GM23338 (cell line): ENCODE measurements at regions not wholly inside any gene's neighbourhood (a gene's known extent, or its start where the extent isn't known, plus 50 kb on each side); places are given as distances from the start of the nearest gene placed in this dataset.

Experiments
- ATAC-seq: fragments of 200-7000 bp; cut with Tn5 transposase; 3 replicates; pipeline ENCODE4 v1.9.1; 2020
- DNase-seq: peaks from one replicate; pipeline ENCODE4 v3.0.0-alpha.2; 2015; ENCODE audit warnings: low spot score
- H2AFZ ChIP-seq: fragments of 200-600 bp; sonication (generic); 2 replicates; pipeline ENCODE4 v1.8.0; 2016; ENCODE audit warnings: antibody characterized with exemption, mild to moderate bottlenecking, moderate library complexity
- H3F3A ChIP-seq: fragments of 200-600 bp; sonication (generic); replicated peaks from 2 replicates; pipeline ENCODE4 v1.8.0; 2017; ENCODE audit warnings: antibody characterized with exemption, mixed run types, low read depth
- H3K27ac ChIP-seq: fragments of 200-600 bp; sonication (generic); 2 replicates; pipeline ENCODE4 v1.6.1; 2016; ENCODE audit warnings: low read depth
- H3K27me3 ChIP-seq: fragments of 200-600 bp; sonication (generic); 2 replicates; pipeline ENCODE4 v1.8.0; 2016; ENCODE audit warnings: mild to moderate bottlenecking, mixed run types, moderate library complexity; ENCODE audit not compliant: insufficient read depth
- H3K36me3 ChIP-seq: fragments of 200-600 bp; sonication (generic); 2 replicates; pipeline ENCODE4 v1.8.0; 2016; ENCODE audit warnings: mild to moderate bottlenecking; ENCODE audit not compliant: insufficient read depth
- H3K4me1 ChIP-seq: fragments of 200-600 bp; sonication (generic); 2 replicates; pipeline ENCODE4 v1.8.0; 2016; ENCODE audit warnings: mild to moderate bottlenecking, moderate library complexity; ENCODE audit not compliant: insufficient read depth
- H3K4me2 ChIP-seq: fragments of 200-600 bp; sonication (generic); 2 replicates; pipeline ENCODE4 v1.7.1; 2017; ENCODE audit warnings: mixed run types
- H3K4me3 ChIP-seq: fragments of 200-600 bp; sonication (generic); 2 replicates; pipeline ENCODE4 v1.6.1; 2016; ENCODE audit warnings: mixed run types
- H3K79me2 ChIP-seq: fragments of 200-600 bp; sonication (generic); replicated peaks from 2 replicates; pipeline ENCODE4 v1.8.0; 2017; ENCODE audit warnings: mild to moderate bottlenecking; ENCODE audit not compliant: insufficient read depth
- H3K9me2 ChIP-seq: fragments of 200-600 bp; sonication (generic); 2 replicates; pipeline ENCODE4 v1.8.0; 2017; ENCODE audit not compliant: insufficient read depth
- H4K20me1 ChIP-seq: fragments of 200-600 bp; sonication (generic); replicated peaks from 2 replicates; pipeline ENCODE4 v1.8.0; 2017; ENCODE audit warnings: mild to moderate bottlenecking; ENCODE audit not compliant: insufficient read depth
- H3K27ac Mint-ChIP-seq: 2 replicates; pipeline ENCODE4 v1.8.0; 2020; ENCODE audit warnings: inconsistent platforms, mild to moderate bottlenecking, moderate library complexity, mixed read lengths
- H3K27me3 Mint-ChIP-seq: 3 replicates; pipeline ENCODE4 v1.8.0; 2022; ENCODE audit warnings: low read depth, mild to moderate bottlenecking, moderate library complexity, mixed read lengths, inconsistent platforms; ENCODE audit not compliant: insufficient read depth, poor library complexity
- H3K36me3 Mint-ChIP-seq: 3 replicates; pipeline ENCODE4 v1.8.0; 2021; ENCODE audit warnings: low read depth, mild to moderate bottlenecking, inconsistent platforms, moderate library complexity, mixed read lengths
- H3K4me1 Mint-ChIP-seq: 3 replicates; pipeline ENCODE4 v1.8.0; 2020; ENCODE audit warnings: mild to moderate bottlenecking, inconsistent platforms, mixed read lengths
- H3K4me3 Mint-ChIP-seq: 3 replicates; pipeline ENCODE4 v1.8.0; 2021; ENCODE audit warnings: moderate library complexity, mild to moderate bottlenecking, inconsistent platforms, mixed read lengths
- H3K9me3 Mint-ChIP-seq: 3 replicates; pipeline ENCODE4 v1.8.0; 2020; ENCODE audit warnings: moderate library complexity, mild to moderate bottlenecking, inconsistent platforms, mixed read lengths
- EZH2 ChIP-seq: fragments of 200-600 bp; sonication (generic); IDR thresholded peaks from one replicate; pipeline ENCODE4 v1.8.0; 2017; ENCODE audit warnings: antibody characterized with exemption, mild to moderate bottlenecking, low read depth; ENCODE audit not compliant: unreplicated experiment
- EZH2phosphoT487 ChIP-seq: fragments of 200-600 bp; sonication (generic); IDR thresholded peaks from one replicate; pipeline ENCODE4 v1.8.1; 2018; ENCODE audit warnings: antibody characterized with exemption; ENCODE audit not compliant: unreplicated experiment
- JUNB ChIP-seq: IDR thresholded peaks from one replicate; pipeline ENCODE4 v1.6.1; 2016; ENCODE audit warnings: antibody characterized with exemption; ENCODE audit not compliant: unreplicated experiment
- POLR2AphosphoS5 ChIP-seq: IDR thresholded peaks from 2 replicates; pipeline ENCODE4 v1.6.1; 2016; ENCODE audit warnings: antibody characterized with exemption, low read depth
- STAT1 ChIP-seq: IDR thresholded peaks from one replicate; pipeline ENCODE4 v1.6.1; 2016; ENCODE audit warnings: antibody characterized with exemption; ENCODE audit not compliant: unreplicated experiment
- ZNF114 ChIP-seq: fragments of 250-450 bp; sonication (Bioruptor Pico); IDR thresholded peaks from 2 replicates; pipeline ENCODE4 v1.5.0; 2020; ENCODE audit warnings: mild to moderate bottlenecking, moderate library complexity
- ZNF331 ChIP-seq: fragments of 250-450 bp; sonication (Bioruptor Pico); IDR thresholded peaks from 2 replicates; pipeline ENCODE4 v1.5.0; 2020; ENCODE audit warnings: low read depth, mild to moderate bottlenecking, moderate library complexity
- TF ChIP-seq, protein P1 (sequence below): IDR thresholded peaks from 2 replicates; pipeline ENCODE4 v1.6.1; 2016; ENCODE audit warnings: antibody characterized with exemption
- TF ChIP-seq, protein P2 (sequence below): IDR thresholded peaks from one replicate; pipeline ENCODE4 v1.6.1; 2018; ENCODE audit warnings: antibody characterized with exemption; ENCODE audit not compliant: unreplicated experiment
- TF ChIP-seq, protein P3 (sequence below): fragments of 250-450 bp; sonication (Bioruptor Pico); IDR thresholded peaks from 2 replicates; pipeline ENCODE4 v1.5.0; 2020; ENCODE audit warnings: mild to moderate bottlenecking, moderate library complexity
- TF ChIP-seq, protein P4 (sequence below), 2 experiments: fragments of 200-600 bp in 1 of 2; sonication (generic) in 1 of 2; conservative IDR thresholded peaks; 2 replicates each; pipeline versions ENCODE4 v1.5.1 to v1.6.1; 2016 to 2017; ENCODE audit warnings: antibody characterized with exemption in 2 of 2, low read depth in 2 of 2, mild to moderate bottlenecking in 2 of 2, moderate library complexity in 1 of 2

GRCh38 chr4:124993838-124994237 lies 281.3 kb upstream of the ANKRD50 start (continued):
- no peak for TF ChIP-seq EZH2
- TF ChIP-seq EZH2phosphoT487: no peak
- TF ChIP-seq JUNB: no peak
- no peak for TF ChIP-seq ZNF331 (CRISPR knock-in tag)
- TF ChIP-seq, protein P1, sequence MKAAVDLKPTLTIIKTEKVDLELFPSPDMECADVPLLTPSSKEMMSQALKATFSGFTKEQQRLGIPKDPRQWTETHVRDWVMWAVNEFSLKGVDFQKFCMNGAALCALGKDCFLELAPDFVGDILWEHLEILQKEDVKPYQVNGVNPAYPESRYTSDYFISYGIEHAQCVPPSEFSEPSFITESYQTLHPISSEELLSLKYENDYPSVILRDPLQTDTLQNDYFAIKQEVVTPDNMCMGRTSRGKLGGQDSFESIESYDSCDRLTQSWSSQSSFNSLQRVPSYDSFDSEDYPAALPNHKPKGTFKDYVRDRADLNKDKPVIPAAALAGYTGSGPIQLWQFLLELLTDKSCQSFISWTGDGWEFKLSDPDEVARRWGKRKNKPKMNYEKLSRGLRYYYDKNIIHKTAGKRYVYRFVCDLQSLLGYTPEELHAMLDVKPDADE: no peak
- no peak for TF ChIP-seq STAT1

DNA sequence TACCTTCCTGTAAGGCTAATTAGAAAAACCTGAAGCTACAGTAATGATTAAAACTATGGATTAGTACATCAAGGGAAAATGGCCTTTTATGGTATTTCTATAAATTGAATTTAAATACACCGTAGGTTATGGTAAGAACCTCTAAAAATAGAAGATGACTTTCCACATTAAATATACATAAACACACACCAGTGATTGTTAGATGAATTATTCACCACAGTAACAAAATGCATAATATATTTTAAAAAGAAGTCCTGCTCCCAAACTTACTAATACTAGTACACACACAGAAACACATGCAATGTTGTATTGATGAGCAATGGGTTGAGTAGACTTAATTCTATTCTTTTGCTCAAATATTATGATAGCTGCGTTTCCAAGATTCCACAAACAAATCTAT lies 277.9 kb upstream of the ANKRD50 start:
- no peak overlapping the region for H2AFZ ChIP-seq
- no peaks in the 10 kb centered on the region for H3K79me2 ChIP-seq
- Mint-ChIP-seq H3K4me3 (no peak overlapping the region), H3K27ac (no peak overlapping the region), H3K9me3 (no peaks in the 10 kb centered on the region), H3K36me3 (no peaks in the 10 kb centered on the region), H3K4me1 (no peaks in the 10 kb centered on the region), H3K27me3 (no peaks in the 10 kb centered on the region)
- H3K27me3 ChIP-seq: no peaks in the 10 kb centered on the region
- DNase-seq: no peak
- H4K20me1 ChIP-seq: no peaks in the 10 kb centered on the region
- H3F3A ChIP-seq: no peaks in the 10 kb centered on the region
- no peak overlapping the region for H3K27ac ChIP-seq
- no peak for TF ChIP-seq ZNF114
- TF ChIP-seq, protein P2, sequence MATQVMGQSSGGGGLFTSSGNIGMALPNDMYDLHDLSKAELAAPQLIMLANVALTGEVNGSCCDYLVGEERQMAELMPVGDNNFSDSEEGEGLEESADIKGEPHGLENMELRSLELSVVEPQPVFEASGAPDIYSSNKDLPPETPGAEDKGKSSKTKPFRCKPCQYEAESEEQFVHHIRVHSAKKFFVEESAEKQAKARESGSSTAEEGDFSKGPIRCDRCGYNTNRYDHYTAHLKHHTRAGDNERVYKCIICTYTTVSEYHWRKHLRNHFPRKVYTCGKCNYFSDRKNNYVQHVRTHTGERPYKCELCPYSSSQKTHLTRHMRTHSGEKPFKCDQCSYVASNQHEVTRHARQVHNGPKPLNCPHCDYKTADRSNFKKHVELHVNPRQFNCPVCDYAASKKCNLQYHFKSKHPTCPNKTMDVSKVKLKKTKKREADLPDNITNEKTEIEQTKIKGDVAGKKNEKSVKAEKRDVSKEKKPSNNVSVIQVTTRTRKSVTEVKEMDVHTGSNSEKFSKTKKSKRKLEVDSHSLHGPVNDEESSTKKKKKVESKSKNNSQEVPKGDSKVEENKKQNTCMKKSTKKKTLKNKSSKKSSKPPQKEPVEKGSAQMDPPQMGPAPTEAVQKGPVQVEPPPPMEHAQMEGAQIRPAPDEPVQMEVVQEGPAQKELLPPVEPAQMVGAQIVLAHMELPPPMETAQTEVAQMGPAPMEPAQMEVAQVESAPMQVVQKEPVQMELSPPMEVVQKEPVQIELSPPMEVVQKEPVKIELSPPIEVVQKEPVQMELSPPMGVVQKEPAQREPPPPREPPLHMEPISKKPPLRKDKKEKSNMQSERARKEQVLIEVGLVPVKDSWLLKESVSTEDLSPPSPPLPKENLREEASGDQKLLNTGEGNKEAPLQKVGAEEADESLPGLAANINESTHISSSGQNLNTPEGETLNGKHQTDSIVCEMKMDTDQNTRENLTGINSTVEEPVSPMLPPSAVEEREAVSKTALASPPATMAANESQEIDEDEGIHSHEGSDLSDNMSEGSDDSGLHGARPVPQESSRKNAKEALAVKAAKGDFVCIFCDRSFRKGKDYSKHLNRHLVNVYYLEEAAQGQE: no peak
- no peak for TF ChIP-seq POLR2AphosphoS5
- TF ChIP-seq JUNB: no peak
- TF ChIP-seq, protein P3, sequence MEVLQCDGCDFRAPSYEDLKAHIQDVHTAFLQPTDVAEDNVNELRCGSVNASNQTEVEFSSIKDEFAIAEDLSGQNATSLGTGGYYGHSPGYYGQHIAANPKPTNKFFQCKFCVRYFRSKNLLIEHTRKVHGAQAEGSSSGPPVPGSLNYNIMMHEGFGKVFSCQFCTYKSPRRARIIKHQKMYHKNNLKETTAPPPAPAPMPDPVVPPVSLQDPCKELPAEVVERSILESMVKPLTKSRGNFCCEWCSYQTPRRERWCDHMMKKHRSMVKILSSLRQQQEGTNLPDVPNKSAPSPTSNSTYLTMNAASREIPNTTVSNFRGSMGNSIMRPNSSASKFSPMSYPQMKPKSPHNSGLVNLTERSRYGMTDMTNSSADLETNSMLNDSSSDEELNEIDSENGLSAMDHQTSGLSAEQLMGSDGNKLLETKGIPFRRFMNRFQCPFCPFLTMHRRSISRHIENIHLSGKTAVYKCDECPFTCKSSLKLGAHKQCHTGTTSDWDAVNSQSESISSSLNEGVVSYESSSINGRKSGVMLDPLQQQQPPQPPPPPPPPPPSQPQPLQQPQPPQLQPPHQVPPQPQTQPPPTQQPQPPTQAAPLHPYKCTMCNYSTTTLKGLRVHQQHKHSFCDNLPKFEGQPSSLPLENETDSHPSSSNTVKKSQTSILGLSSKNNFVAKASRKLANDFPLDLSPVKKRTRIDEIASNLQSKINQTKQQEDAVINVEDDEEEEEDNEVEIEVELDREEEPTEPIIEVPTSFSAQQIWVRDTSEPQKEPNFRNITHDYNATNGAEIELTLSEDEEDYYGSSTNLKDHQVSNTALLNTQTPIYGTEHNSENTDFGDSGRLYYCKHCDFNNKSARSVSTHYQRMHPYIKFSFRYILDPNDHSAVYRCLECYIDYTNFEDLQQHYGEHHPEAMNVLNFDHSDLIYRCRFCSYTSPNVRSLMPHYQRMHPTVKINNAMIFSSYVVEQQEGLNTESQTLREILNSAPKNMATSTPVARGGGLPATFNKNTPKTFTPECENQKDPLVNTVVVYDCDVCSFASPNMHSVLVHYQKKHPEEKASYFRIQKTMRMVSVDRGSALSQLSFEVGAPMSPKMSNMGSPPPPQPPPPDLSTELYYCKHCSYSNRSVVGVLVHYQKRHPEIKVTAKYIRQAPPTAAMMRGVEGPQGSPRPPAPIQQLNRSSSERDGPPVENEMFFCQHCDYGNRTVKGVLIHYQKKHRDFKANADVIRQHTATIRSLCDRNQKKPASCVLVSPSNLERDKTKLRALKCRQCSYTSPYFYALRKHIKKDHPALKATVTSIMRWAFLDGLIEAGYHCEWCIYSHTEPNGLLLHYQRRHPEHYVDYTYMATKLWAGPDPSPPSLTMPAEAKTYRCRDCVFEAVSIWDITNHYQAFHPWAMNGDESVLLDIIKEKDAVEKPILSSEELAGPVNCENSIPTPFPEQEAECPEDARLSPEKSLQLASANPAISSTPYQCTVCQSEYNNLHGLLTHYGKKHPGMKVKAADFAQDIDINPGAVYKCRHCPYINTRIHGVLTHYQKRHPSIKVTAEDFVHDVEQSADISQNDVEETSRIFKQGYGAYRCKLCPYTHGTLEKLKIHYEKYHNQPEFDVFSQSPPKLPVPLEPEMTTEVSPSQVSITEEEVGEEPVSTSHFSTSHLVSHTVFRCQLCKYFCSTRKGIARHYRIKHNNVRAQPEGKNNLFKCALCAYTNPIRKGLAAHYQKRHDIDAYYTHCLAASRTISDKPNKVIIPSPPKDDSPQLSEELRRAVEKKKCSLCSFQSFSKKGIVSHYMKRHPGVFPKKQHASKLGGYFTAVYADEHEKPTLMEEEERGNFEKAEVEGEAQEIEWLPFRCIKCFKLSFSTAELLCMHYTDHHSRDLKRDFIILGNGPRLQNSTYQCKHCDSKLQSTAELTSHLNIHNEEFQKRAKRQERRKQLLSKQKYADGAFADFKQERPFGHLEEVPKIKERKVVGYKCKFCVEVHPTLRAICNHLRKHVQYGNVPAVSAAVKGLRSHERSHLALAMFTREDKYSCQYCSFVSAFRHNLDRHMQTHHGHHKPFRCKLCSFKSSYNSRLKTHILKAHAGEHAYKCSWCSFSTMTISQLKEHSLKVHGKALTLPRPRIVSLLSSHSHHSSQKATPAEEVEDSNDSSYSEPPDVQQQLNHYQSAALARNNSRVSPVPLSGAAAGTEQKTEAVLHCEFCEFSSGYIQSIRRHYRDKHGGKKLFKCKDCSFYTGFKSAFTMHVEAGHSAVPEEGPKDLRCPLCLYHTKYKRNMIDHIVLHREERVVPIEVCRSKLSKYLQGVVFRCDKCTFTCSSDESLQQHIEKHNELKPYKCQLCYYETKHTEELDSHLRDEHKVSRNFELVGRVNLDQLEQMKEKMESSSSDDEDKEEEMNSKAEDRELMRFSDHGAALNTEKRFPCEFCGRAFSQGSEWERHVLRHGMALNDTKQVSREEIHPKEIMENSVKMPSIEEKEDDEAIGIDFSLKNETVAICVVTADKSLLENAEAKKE (CRISPR knock-in tag): no peak
- TF ChIP-seq EZH2phosphoT487: no peak
- TF ChIP-seq, protein P4, sequence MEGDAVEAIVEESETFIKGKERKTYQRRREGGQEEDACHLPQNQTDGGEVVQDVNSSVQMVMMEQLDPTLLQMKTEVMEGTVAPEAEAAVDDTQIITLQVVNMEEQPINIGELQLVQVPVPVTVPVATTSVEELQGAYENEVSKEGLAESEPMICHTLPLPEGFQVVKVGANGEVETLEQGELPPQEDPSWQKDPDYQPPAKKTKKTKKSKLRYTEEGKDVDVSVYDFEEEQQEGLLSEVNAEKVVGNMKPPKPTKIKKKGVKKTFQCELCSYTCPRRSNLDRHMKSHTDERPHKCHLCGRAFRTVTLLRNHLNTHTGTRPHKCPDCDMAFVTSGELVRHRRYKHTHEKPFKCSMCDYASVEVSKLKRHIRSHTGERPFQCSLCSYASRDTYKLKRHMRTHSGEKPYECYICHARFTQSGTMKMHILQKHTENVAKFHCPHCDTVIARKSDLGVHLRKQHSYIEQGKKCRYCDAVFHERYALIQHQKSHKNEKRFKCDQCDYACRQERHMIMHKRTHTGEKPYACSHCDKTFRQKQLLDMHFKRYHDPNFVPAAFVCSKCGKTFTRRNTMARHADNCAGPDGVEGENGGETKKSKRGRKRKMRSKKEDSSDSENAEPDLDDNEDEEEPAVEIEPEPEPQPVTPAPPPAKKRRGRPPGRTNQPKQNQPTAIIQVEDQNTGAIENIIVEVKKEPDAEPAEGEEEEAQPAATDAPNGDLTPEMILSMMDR (conservative IDR thresholded peaks at IDR 0.05; ENCODE audit: low read depth in 2 of 2): no peak
- TF ChIP-seq EZH2: no peak
- no peak for TF ChIP-seq ZNF331 (CRISPR knock-in tag)
- no peaks in the 10 kb centered on the region for H3K9me2 ChIP-seq
- no peaks in the 10 kb centered on the region for H3K4me1 ChIP-seq
- H3K36me3 ChIP-seq: no peaks in the 10 kb centered on the region
- no peak overlapping the region for H3K4me3 ChIP-seq
- ATAC-seq: no peak
- no peak overlapping the region for H3K4me2 ChIP-seq
